DND-41 (cell line): ENCODE measurements at regions not wholly inside any gene's neighbourhood (a gene's known extent, or its start where the extent isn't known, plus 50 kb on each side); places are given as distances from the start of the nearest gene placed in this dataset.

Experiments used
- CTCF ChIP-seq: IDR thresholded peaks from 2 replicates; pipeline ENCODE4 v1.5.1; 2012; ENCODE audit warnings: borderline replicate concordance, low read length, moderate library complexity, mild to moderate bottlenecking; ENCODE audit not compliant: poor library complexity, severe bottlenecking; ENCODE audit errors: extremely low read depth
- EZH2 ChIP-seq: IDR thresholded peaks from 3 replicates; pipeline ENCODE4 v1.6.1; 2012; ENCODE audit warnings: borderline replicate concordance, low read depth, mild to moderate bottlenecking, moderate library complexity, low read length, inconsistent platforms; ENCODE audit not compliant: severe bottlenecking

GRCh38 chr17:70539132-70539924 is 370.0 kb downstream of the KCNJ2 start:
- TF ChIP-seq CTCF, result no peak
- TF ChIP-seq EZH2, result no peak
